GM10248 (cell line): ENCODE measurements at regions not wholly inside any gene's neighbourhood (a gene's known extent, or its start where the extent isn't known, plus 50 kb on each side); places are given as distances from the start of the nearest gene placed in this dataset.

Experiments used
- CTCF ChIA-PET: fragments of 300-600 bp; sonication (Branson Sonifier 250); formaldehyde crosslinking; extraction: SDS; loops from one replicate; lab custom pipeline; 2021; ENCODE audit warnings: antibody characterized with exemption; lab: Yijun Ruan, JAX
- POLR2A ChIA-PET: fragments of 350-650 bp; sonication (Branson Sonifier 250); formaldehyde crosslinking; extraction: SDS; loops from one replicate; lab custom pipeline; 2020; ENCODE audit warnings: antibody characterized with exemption; lab: Yijun Ruan, JAX
- DNase-seq: peaks from one replicate; pipeline ENCODE4 v3.0.0; 2012; ENCODE audit errors: extremely low spot score
- CTCF ChIP-seq: IDR thresholded peaks from 2 replicates; pipeline ENCODE4 v1.5.1; 2012; ENCODE audit warnings: mild to moderate bottlenecking, low read depth; ENCODE audit errors: extremely low read depth, missing control alignments, control extremely low read depth

GRCh38 chr5:175328687-175329086 is 115.3 kb downstream of the DRD1 start:
- TF ChIP-seq CTCF, result no peak
- no peak for DNase-seq
- ChIA-PET POLR2A (no interaction called here), CTCF (no interaction called here)

- no peak for TF ChIP-seq CTCF
- CTCF ChIA-PET, result interaction anchor here (1.3 kb wide), 1 partner anchor 31 kb away, joined by 3 read pairs; no protein-coding TSS in a partner anchor
- POLR2A ChIA-PET, result no interaction called here
- no peak for DNase-seq
These were observed 115.8 kb downstream of the DRD1 start for GRCh38 chr5:175328176-175328575.

DNA sequence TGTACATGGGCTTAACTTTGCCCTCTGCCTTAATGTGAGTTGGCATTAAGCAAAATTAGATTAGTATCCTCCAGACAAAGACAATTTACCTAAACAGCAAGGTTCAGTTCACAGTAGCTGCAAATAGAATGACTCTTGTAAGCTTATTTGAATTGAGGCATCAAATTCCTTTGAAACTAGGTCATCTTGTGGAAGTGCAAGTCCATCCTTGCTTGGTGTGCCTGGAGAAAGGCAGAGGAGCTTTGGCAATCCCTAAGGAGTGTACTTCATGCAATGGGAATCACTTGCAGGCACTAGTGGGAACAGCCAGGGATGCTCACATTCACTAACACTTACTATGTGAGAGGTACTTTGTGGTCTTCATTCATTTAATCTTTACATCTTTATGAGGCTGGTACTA is 118.3 kb downstream of the DRD1 start:
- DNase-seq, result no peak
- TF ChIP-seq CTCF, result no peak
- ChIA-PET POLR2A (no interaction called here), CTCF (no interaction called here)

DNA sequence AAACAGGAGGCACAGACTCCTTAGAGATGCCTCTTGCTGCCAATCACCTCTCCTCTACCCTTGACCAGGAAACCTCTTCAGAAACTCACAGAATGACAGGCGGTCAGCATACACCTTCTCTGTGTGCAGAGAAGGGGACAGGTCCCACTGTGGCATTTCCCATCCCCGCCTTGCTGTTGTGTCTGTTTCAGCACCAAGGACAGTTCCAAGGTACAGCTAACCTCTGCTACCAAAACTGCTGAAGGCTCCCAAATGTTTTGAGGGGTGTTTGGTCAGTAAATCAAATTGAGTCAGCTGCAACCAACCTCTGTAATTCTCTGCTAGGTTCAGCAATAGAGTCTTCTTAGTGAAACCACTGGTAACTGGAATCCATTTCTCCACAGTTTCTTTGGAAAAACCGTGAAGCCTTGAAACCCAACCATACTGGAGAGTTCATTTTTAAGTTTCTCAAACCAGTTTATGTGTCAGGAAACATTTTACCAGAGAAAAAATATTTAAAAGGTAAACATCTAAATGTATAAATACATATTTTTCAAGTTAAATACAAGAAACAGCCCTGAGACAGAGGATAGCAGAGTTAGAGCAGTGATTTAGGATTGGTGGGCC is 122.0 kb downstream of the DRD1 start:
- ChIA-PET POLR2A (no interaction called here), CTCF (no interaction called here)
- no peak for TF ChIP-seq CTCF
- DNase-seq, result peak; percentile 24

DNA sequence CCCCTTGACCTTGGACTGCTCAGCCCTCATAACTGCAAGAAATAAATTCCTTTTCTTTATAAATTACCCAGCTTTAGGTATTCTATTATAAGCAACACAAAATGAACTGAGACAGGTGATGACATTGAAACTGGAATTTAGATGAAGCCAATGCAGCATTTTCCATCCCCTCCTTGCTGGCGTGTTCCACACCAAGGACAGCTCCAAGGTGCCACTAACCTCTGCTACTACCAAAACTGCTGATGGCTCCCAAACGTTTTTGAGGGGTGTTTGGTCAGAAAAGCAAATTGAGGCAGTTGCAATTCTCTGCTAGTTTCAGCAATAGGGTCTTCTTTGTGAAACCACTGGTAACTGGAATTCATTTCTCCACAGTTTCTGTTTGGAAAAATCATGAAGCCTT is 124.8 kb downstream of the DRD1 start:
- CTCF ChIA-PET, result no interaction called here
- DNase-seq, result no peak
- TF ChIP-seq CTCF, result no peak
- POLR2A ChIA-PET, result no interaction called here

GRCh38 chr5:175317872-175318271 is 126.1 kb downstream of the DRD1 start:
- TF ChIP-seq CTCF, result no peak
- ChIA-PET CTCF (interaction anchor here (0.9 kb wide), 1 partner anchor 15 kb away, joined by 3 read pairs; no protein-coding TSS in a partner anchor), POLR2A (no interaction called here)
- no peak for DNase-seq
